Caco-2 (cell line): ENCODE measurements at regions not wholly inside any gene's neighbourhood (a gene's known extent, or its start where the extent isn't known, plus 50 kb on each side); places are given as distances from the start of the nearest gene placed in this dataset.
A peak's percentile ranks its signal among the peaks of the same experiment; 100 is the strongest.

Source experiments
- BruUV-seq: library from RNA; stranded (reverse); fragments of 400-500 nt; replicated peaks from 2 replicates; lab custom pipeline; 2021; lab: Mats Ljungman, UMichigan
- CTCF ChIA-PET: fragments of 300-600 bp; sonication (Branson Sonifier 250); formaldehyde crosslinking; loops from one replicate; lab custom pipeline; 2022; ENCODE audit warnings: antibody characterized with exemption; lab: Charles Lee
- POLR2A ChIA-PET: fragments of 300-600 bp; sonication (Branson Sonifier 250); formaldehyde crosslinking; loops from one replicate; lab custom pipeline; 2022; ENCODE audit warnings: antibody characterized with exemption; lab: Charles Lee
- DNase-seq, 2 experiments: peaks; one replicate each; pipeline versions ENCODE4 v3.0.0 to v3.0.0-alpha.2; 2020 to 2022
- H3K27me3 ChIP-seq: replicated peaks from 2 replicates; pipeline ENCODE4 v1.6.0; 2011; ENCODE audit warnings: low read length; ENCODE audit not compliant: control insufficient read depth, insufficient read depth
- H3K36me3 ChIP-seq: 2 replicates; pipeline ENCODE4 v1.5.1; 2011; ENCODE audit warnings: low read length; ENCODE audit not compliant: control insufficient read depth, insufficient read depth
- H3K4me1 ChIP-seq: fragments of 250-450 bp; sonication (Bioruptor Pico); 2 replicates; pipeline ENCODE4 v1.5.1; 2020; ENCODE audit warnings: mild to moderate bottlenecking
- H3K4me3 ChIP-seq: 2 replicates; pipeline ENCODE4 v1.5.1; 2011; ENCODE audit warnings: low read depth, mild to moderate bottlenecking, control low read depth, low read length
- H3K9me3 ChIP-seq: fragments of 250-450 bp; sonication (Bioruptor Pico); 2 replicates; pipeline ENCODE4 v1.5.1; 2020; ENCODE audit warnings: mild to moderate bottlenecking, moderate library complexity
- H3K27ac Mint-ChIP-seq: one replicate; pipeline ENCODE4 v1.8.0; 2022; ENCODE audit warnings: mixed read lengths; ENCODE audit not compliant: unreplicated experiment
- H3K27me3 Mint-ChIP-seq: one replicate; pipeline ENCODE4 v1.8.0; 2022; ENCODE audit warnings: mixed read lengths; ENCODE audit not compliant: insufficient read depth, unreplicated experiment
- H3K36me3 Mint-ChIP-seq: one replicate; pipeline ENCODE4 v1.8.0; 2022; ENCODE audit warnings: mild to moderate bottlenecking, mixed read lengths; ENCODE audit not compliant: insufficient read depth, unreplicated experiment
- H3K4me1 Mint-ChIP-seq: one replicate; pipeline ENCODE4 v1.8.0; 2022; ENCODE audit warnings: low read depth, mixed read lengths; ENCODE audit not compliant: unreplicated experiment
- H3K4me3 Mint-ChIP-seq: one replicate; pipeline ENCODE4 v1.8.0; 2022; ENCODE audit warnings: mild to moderate bottlenecking, moderate library complexity, mixed read lengths; ENCODE audit not compliant: unreplicated experiment
- H3K9me3 Mint-ChIP-seq: one replicate; pipeline ENCODE4 v1.8.0; 2022; ENCODE audit warnings: mixed read lengths; ENCODE audit not compliant: unreplicated experiment
- CTCF ChIP-seq, 2 experiments: fragments of 200-600 bp in 1 of 2; IDR thresholded peaks; 1 replicate in 1 of 2; 2 replicates in 1 of 2; pipeline versions ENCODE4 v1.5.1 to v1.8.0; 2011 to 2022; ENCODE audit warnings: antibody characterized with exemption in 1 of 2, control low read depth in 1 of 2, inconsistent platforms in 1 of 2, low read depth in 1 of 2, low read length in 1 of 2, mild to moderate bottlenecking in 1 of 2, moderate library complexity in 1 of 2; ENCODE audit not compliant: insufficient read depth in 1 of 2, severe bottlenecking in 1 of 2, unreplicated experiment in 1 of 2
- intact Hi-C: fragments of 100-400 bp; cut with micrococcal nuclease; formaldehyde crosslinking; loops from one replicate; pipeline ENCODE4 v1.10.0; 2022; ENCODE audit not compliant: unreplicated experiment

- no TSS peak for BruUV-seq
- peaks cover 11% of the 10 kb centered on the region; the same call in 1 of the 2 replicates for H3K4me1 ChIP-seq
- H3K27me3 ChIP-seq, result no peaks in the 10 kb centered on the region
- no peaks in the 10 kb centered on the region; the same call in 1 of the 2 replicates for H3K36me3 ChIP-seq
- no peak for TF ChIP-seq CTCF (IDR thresholded peaks at IDR 0.05; ENCODE audit: insufficient read depth in 1 of 2, low read depth in 1 of 2, low read length in 1 of 2, severe bottlenecking in 1 of 2, unreplicated experiment in 1 of 2)
- intact Hi-C loops, result no loop called here
- DNase-seq, result no peak
- Mint-ChIP-seq H3K27ac (no peak overlapping the region), H3K36me3 (peaks cover 6% of the 10 kb centered on the region), H3K9me3 (peaks cover 11% of the 10 kb centered on the region), H3K4me3 (no peak overlapping the region), H3K4me1 (no peaks in the 10 kb centered on the region), H3K27me3 (no peaks in the 10 kb centered on the region)
- no peak overlapping the region for H3K4me3 ChIP-seq
- ChIA-PET CTCF (no interaction called here), POLR2A (no interaction called here)
- no peaks in the 10 kb centered on the region for H3K9me3 ChIP-seq
These were observed 290.6 kb downstream of the ZNF674 start for GRCh38 chrX:46254641-46255040.

GRCh38 chrX:46251755-46252154 is 293.5 kb downstream of the ZNF674 start:
- H3K9me3 ChIP-seq, result no peaks in the 10 kb centered on the region
- peaks cover 16% of the 10 kb centered on the region; the same call in 1 of the 2 replicates for H3K4me1 ChIP-seq
- no peak overlapping the region for H3K4me3 Mint-ChIP-seq
- peaks cover 6% of the 10 kb centered on the region for H3K4me1 Mint-ChIP-seq
- H3K27me3 Mint-ChIP-seq, result no peaks in the 10 kb centered on the region
- ChIA-PET CTCF (no interaction called here), POLR2A (no interaction called here)
- no peak for TF ChIP-seq CTCF (IDR thresholded peaks at IDR 0.05; ENCODE audit: insufficient read depth in 1 of 2, low read depth in 1 of 2, low read length in 1 of 2, severe bottlenecking in 1 of 2, unreplicated experiment in 1 of 2)
- BruUV-seq, result no TSS peak
- intact Hi-C loops, result no loop called here
- no peaks in the 10 kb centered on the region; the same call in 1 of the 2 replicates for H3K36me3 ChIP-seq
- peaks cover 6% of the 10 kb centered on the region for H3K36me3 Mint-ChIP-seq
- H3K4me3 ChIP-seq, result no peak overlapping the region
- peak in 1 of 2 experiments; percentile 39 for DNase-seq
- H3K27ac Mint-ChIP-seq, result no peak overlapping the region
- no peaks in the 10 kb centered on the region for H3K27me3 ChIP-seq
- H3K9me3 Mint-ChIP-seq, result peaks cover 11% of the 10 kb centered on the region

- ChIA-PET POLR2A (no interaction called here), CTCF (no interaction called here)
- H3K36me3 Mint-ChIP-seq, result peaks cover 6% of the 10 kb centered on the region
- no peak for TF ChIP-seq CTCF (IDR thresholded peaks at IDR 0.05; ENCODE audit: insufficient read depth in 1 of 2, low read depth in 1 of 2, low read length in 1 of 2, severe bottlenecking in 1 of 2, unreplicated experiment in 1 of 2)
- Histone ChIP-seq H3K36me3 (no peaks in the 10 kb centered on the region), H3K9me3 (no peaks in the 10 kb centered on the region), H3K27me3 (no peaks in the 10 kb centered on the region), H3K4me3 (no peak overlapping the region), H3K4me1 (peaks cover 13% of the 10 kb centered on the region; the same call in 1 of the 2 replicates)
- H3K4me1 Mint-ChIP-seq, result peaks cover 6% of the 10 kb centered on the region
- no peak overlapping the region for H3K4me3 Mint-ChIP-seq
- peaks cover 11% of the 10 kb centered on the region for H3K9me3 Mint-ChIP-seq
- H3K27me3 Mint-ChIP-seq, result no peaks in the 10 kb centered on the region
- intact Hi-C loops, result no loop called here
- H3K27ac Mint-ChIP-seq, result no peak overlapping the region
- no TSS peak for BruUV-seq
- DNase-seq, result no peak
These were observed 295.1 kb downstream of the ZNF674 start for GRCh38 chrX:46250151-46250550.
